ENCODE measurements at regions not wholly inside any gene's neighbourhood (a gene's known extent, or its start where the extent isn't known, plus 50 kb on each side); places are given as distances from the start of the nearest gene placed in this dataset.

DNA sequence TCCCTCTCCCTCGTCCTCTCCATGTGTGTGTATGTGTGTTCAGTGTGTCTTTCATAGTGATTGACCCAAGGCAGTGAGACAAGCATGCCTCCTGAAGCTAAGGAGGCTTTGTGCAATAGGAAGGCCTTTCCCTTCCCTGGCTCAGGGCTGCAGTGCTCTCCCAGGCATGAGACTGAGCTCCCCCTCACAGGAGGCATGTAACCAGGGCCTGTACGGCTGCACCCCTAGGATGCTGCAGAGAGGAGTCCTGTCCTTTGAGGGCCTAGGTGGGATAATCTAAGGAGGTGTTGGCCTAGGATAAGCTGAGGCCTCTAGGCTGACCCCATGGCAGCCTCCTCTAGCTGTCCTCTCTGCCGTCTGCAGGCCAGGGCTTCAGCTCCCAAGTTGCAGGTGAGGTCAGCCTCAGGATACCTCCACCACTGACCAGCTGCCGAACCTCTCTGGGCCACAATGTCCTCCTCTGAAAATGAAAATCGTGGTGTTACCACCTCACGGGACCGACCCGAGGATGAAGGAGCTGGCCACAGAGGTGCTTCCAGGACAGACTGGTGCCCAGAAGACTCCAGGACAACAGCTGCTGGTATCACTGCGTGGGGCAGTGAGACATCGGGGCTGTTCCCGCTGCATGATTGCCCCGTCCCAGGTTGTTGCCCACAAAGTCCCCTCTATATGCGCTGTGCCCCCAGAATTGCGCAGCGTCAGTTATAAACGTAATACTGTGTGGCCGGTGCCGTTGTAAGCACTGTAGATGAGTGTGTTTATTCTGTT, 129.6 kb downstream of the BARX1 start:
- DNase-seq (ENCODE audit: extremely low read depth in 1 of 4, low spot score in 3 of 4) (peak in 3 of 4 experiments; percentile 3 to 4 (median 3)), FAIRE-seq (no peak), ATAC-seq (no peak)
- H3K36me3 ChIP-seq (ENCODE audit: control insufficient read depth, insufficient read depth, low read length): no peaks in the 10 kb centered on the region
- H3K4me3 ChIP-seq: no peak overlapping the region
- ChIA-PET POLR2A (interaction anchor here (0.8 kb wide), 1 partner anchor 28 kb away, joined by 3 read pairs; no protein-coding TSS in a partner anchor), CTCF (ENCODE audit: low intra/inter-chr PET ratio) (no interaction called here)
- H2AFZ ChIP-seq (ENCODE audit: low read depth, low read length): no peak overlapping the region
- intact Hi-C loops (cut with micrococcal nuclease): loop anchor here (5.0 to 10.0 kb wide), 2 partner anchors 137 to 141 kb away; no protein-coding TSS in a partner anchor
- peaks cover 0 to 27% of the 10 kb centered on the region in 2 experiments; a peak in 3 of 5 replicates for H3K27me3 ChIP-seq (ENCODE audit: control insufficient read depth in 2 of 2, insufficient read depth in 2 of 2, low read length in 2 of 2)
- no peaks in the 10 kb centered on the region for H4K20me1 ChIP-seq (replicated peaks; ENCODE audit: control insufficient read depth, insufficient read depth, low read length)
- H3K4me1 ChIP-seq (replicated peaks in 1 of 2; ENCODE audit: control insufficient read depth in 2 of 2, insufficient read depth in 2 of 2, low read length in 2 of 2): peaks cover 0 to 20% of the 10 kb centered on the region in 2 experiments; a peak in 2 of 5 replicates
- in situ Hi-C loops (cut with MboI): no loop called here
- H3K79me2 ChIP-seq (ENCODE audit: control insufficient read depth, insufficient read depth, low read length): no peaks in the 10 kb centered on the region
- no TSS peak for BruUV-seq (replicated peaks)
- H3K9ac ChIP-seq (ENCODE audit: insufficient read depth in 1 of 2, low read depth in 2 of 2, low read length in 2 of 2): no peak overlapping the region
- WGBS (ENCODE audit: insufficient coverage, low coverage, missing lambda C conversion rate): 28% methylated on average over 18 of the region's 18 CpGs
- no peak overlapping the region for H3K4me2 ChIP-seq (ENCODE audit: insufficient read depth, low read length)
- no peak overlapping the region for H3K27ac ChIP-seq (ENCODE audit: extremely low read depth, low read depth, low read length)
- H3K9me3 ChIP-seq (replicated peaks; ENCODE audit: control insufficient read depth, insufficient read depth, low read depth, low read length): no peaks in the 10 kb centered on the region
- H3K9me1 ChIP-seq (ENCODE audit: control insufficient read depth, insufficient read depth, low read length): no peaks in the 10 kb centered on the region
- no peak for TF ChIP-seq CBX5 (IDR thresholded peaks at IDR 0.05; ENCODE audit: borderline replicate concordance, low read depth)
- TF ChIP-seq, protein P1, sequence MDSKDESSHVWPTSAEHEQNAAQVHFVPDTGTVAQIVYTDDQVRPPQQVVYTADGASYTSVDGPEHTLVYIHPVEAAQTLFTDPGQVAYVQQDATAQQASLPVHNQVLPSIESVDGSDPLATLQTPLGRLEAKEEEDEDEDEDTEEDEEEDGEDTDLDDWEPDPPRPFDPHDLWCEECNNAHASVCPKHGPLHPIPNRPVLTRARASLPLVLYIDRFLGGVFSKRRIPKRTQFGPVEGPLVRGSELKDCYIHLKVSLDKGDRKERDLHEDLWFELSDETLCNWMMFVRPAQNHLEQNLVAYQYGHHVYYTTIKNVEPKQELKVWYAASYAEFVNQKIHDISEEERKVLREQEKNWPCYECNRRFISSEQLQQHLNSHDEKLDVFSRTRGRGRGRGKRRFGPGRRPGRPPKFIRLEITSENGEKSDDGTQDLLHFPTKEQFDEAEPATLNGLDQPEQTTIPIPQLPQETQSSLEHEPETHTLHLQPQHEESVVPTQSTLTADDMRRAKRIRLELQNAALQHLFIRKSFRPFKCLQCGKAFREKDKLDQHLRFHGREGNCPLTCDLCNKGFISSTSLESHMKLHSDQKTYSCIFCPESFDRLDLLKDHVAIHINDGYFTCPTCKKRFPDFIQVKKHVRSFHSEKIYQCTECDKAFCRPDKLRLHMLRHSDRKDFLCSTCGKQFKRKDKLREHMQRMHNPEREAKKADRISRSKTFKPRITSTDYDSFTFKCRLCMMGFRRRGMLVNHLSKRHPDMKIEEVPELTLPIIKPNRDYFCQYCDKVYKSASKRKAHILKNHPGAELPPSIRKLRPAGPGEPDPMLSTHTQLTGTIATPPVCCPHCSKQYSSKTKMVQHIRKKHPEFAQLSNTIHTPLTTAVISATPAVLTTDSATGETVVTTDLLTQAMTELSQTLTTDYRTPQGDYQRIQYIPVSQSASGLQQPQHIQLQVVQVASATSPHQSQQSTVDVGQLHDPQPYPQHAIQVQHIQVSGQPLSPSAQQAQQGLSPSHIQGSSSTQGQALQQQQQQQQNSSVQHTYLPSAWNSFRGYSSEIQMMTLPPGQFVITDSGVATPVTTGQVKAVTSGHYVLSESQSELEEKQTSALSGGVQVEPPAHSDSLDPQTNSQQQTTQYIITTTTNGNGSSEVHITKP (IDR thresholded peaks at IDR 0.05; ENCODE audit: partially characterized antibody): no peak
- no peak for TF ChIP-seq SUPT5H (IDR thresholded peaks at IDR 0.05)
- TF ChIP-seq, protein P2, sequence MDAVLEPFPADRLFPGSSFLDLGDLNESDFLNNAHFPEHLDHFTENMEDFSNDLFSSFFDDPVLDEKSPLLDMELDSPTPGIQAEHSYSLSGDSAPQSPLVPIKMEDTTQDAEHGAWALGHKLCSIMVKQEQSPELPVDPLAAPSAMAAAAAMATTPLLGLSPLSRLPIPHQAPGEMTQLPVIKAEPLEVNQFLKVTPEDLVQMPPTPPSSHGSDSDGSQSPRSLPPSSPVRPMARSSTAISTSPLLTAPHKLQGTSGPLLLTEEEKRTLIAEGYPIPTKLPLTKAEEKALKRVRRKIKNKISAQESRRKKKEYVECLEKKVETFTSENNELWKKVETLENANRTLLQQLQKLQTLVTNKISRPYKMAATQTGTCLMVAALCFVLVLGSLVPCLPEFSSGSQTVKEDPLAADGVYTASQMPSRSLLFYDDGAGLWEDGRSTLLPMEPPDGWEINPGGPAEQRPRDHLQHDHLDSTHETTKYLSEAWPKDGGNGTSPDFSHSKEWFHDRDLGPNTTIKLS (IDR thresholded peaks at IDR 0.05; ENCODE audit: borderline replicate concordance, low read depth): no peak
- no peak for TF ChIP-seq SLC30A9 (CRISPR knock-in tag; IDR thresholded peaks at IDR 0.05)
- TF ChIP-seq NR2C1 (IDR thresholded peaks at IDR 0.05): no peak
- TF ChIP-seq NR2C1 (tag; IDR thresholded peaks at IDR 0.05): no peak
- TF ChIP-seq ZNF76 (CRISPR knock-in tag; IDR thresholded peaks at IDR 0.05; ENCODE audit: borderline replicate concordance): no peak
- TF ChIP-seq ZNF121 (CRISPR knock-in tag; conservative IDR thresholded peaks at IDR 0.05): no peak
- TF ChIP-seq, protein P3, sequence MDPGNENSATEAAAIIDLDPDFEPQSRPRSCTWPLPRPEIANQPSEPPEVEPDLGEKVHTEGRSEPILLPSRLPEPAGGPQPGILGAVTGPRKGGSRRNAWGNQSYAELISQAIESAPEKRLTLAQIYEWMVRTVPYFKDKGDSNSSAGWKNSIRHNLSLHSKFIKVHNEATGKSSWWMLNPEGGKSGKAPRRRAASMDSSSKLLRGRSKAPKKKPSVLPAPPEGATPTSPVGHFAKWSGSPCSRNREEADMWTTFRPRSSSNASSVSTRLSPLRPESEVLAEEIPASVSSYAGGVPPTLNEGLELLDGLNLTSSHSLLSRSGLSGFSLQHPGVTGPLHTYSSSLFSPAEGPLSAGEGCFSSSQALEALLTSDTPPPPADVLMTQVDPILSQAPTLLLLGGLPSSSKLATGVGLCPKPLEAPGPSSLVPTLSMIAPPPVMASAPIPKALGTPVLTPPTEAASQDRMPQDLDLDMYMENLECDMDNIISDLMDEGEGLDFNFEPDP (CRISPR knock-in tag; IDR thresholded peaks at IDR 0.05): no peak
- TF ChIP-seq FUS (optimal IDR thresholded peaks at IDR 0.05; ENCODE audit: low read depth, low read length): no peak
- no peak for TF ChIP-seq ILF3 (IDR thresholded peaks at IDR 0.05; ENCODE audit: borderline replicate concordance)
- TF ChIP-seq ZNF184 (CRISPR knock-in tag; IDR thresholded peaks at IDR 0.05): no peak
- no peak for TF ChIP-seq ZNF75A (CRISPR knock-in tag; IDR thresholded peaks at IDR 0.05)
